Liver (tissue), 8 donors: ENCODE measurements at regions not wholly inside any gene's neighbourhood (a gene's known extent, or its start where the extent isn't known, plus 50 kb on each side); places are given as distances from the start of the nearest gene placed in this dataset.

ENCODE experiments used
- DNase-seq: peaks from one replicate; pipeline ENCODE4 v3.0.0-alpha.2; 2017; ENCODE audit warnings: low spot score
- H3K27ac ChIP-seq, 2 donors: one replicate each; pipeline ENCODE4 v1.7.0; 2013; ENCODE audit warnings: inconsistent platforms in 2 of 2, low read length in 2 of 2, control low read depth in 1 of 2, low read depth in 1 of 2, mild to moderate bottlenecking in 1 of 2
- H3K27me3 ChIP-seq, 4 donors: one replicate each; pipeline versions ENCODE4 v1.6.1 to v1.7.0; 2013; ENCODE audit warnings: low read length in 3 of 4, inconsistent platforms in 1 of 4, mild to moderate bottlenecking in 1 of 4, moderate library complexity in 1 of 4; ENCODE audit not compliant: control insufficient read depth in 4 of 4, insufficient read depth in 4 of 4
- H3K36me3 ChIP-seq, 4 donors: one replicate each; pipeline versions ENCODE4 v1.6.1 to v1.7.0; 2013; ENCODE audit warnings: low read length in 3 of 4, mild to moderate bottlenecking in 3 of 4, low read depth in 1 of 4, moderate library complexity in 1 of 4; ENCODE audit not compliant: control insufficient read depth in 4 of 4, insufficient read depth in 3 of 4
- H3K4me1 ChIP-seq, 4 donors: one replicate each; pipeline versions ENCODE4 v1.6.1 to v1.7.0; 2013; ENCODE audit warnings: low read length in 3 of 4, mild to moderate bottlenecking in 3 of 4, moderate library complexity in 1 of 4; ENCODE audit not compliant: control insufficient read depth in 4 of 4, insufficient read depth in 4 of 4
- H3K4me3 ChIP-seq, 3 donors: one replicate each; pipeline versions ENCODE4 v1.6.1 to v1.7.0; 2013; ENCODE audit warnings: low read length in 3 of 3, control low read depth in 1 of 3, low read depth in 1 of 3, mild to moderate bottlenecking in 1 of 3
- H3K9ac ChIP-seq, 2 donors: one replicate each; pipeline ENCODE4 v1.7.0; 2013; ENCODE audit warnings: low read length in 2 of 2, mild to moderate bottlenecking in 2 of 2, moderate library complexity in 2 of 2, control low read depth in 1 of 2, low read depth in 1 of 2
- H3K9me3 ChIP-seq, 4 donors: one replicate each; pipeline versions ENCODE4 v1.6.1 to v1.7.0; 2013; ENCODE audit warnings: low read length in 3 of 4; ENCODE audit not compliant: control insufficient read depth in 4 of 4
- EGR1 ChIP-seq, 2 donors: IDR thresholded peaks; 2 replicates each; pipeline ENCODE4 v1.6.1; 2016 to 2018; ENCODE audit warnings: antibody characterized with exemption in 2 of 2, low read depth in 2 of 2
- FOXA1 ChIP-seq: IDR thresholded peaks from 2 replicates; pipeline ENCODE4 v1.6.1; 2016; ENCODE audit warnings: antibody characterized with exemption
- FOXA2 ChIP-seq: IDR thresholded peaks from 2 replicates; pipeline ENCODE4 v1.6.1; 2016; ENCODE audit warnings: antibody characterized with exemption
- GABPA ChIP-seq, 2 donors: IDR thresholded peaks in 1 of 2; conservative IDR thresholded peaks in 1 of 2; 2 replicates each; pipeline ENCODE4 v1.6.1; 2016; ENCODE audit warnings: antibody characterized with exemption in 2 of 2, mild to moderate bottlenecking in 1 of 2, moderate library complexity in 1 of 2
- HNF4A ChIP-seq, 2 donors: conservative IDR thresholded peaks; 2 replicates each; pipeline ENCODE4 v1.6.1; 2016; ENCODE audit warnings: antibody characterized with exemption in 2 of 2, mild to moderate bottlenecking in 2 of 2
- HNF4G ChIP-seq: IDR thresholded peaks from 2 replicates; pipeline ENCODE4 v1.6.1; 2016; ENCODE audit warnings: antibody characterized with exemption
- JUND ChIP-seq, 2 donors: IDR thresholded peaks; 2 replicates each; pipeline ENCODE4 v1.6.1; 2016; ENCODE audit warnings: antibody characterized with exemption in 2 of 2
- MAX ChIP-seq: IDR thresholded peaks from 2 replicates; pipeline ENCODE4 v1.6.1; 2016; ENCODE audit warnings: antibody characterized with exemption
- NR2F2 ChIP-seq: IDR thresholded peaks from 2 replicates; pipeline ENCODE4 v1.6.1; 2016; ENCODE audit warnings: antibody characterized with exemption
- RAD21 ChIP-seq, 2 donors: IDR thresholded peaks; 2 replicates each; pipeline ENCODE4 v1.6.1; 2016; ENCODE audit warnings: antibody characterized with exemption in 2 of 2, mild to moderate bottlenecking in 2 of 2
- RXRA ChIP-seq, 2 donors: IDR thresholded peaks; 2 replicates each; pipeline ENCODE4 v1.6.1; 2017 to 2018; ENCODE audit warnings: antibody characterized with exemption in 2 of 2, mild to moderate bottlenecking in 1 of 2
- SP1 ChIP-seq: IDR thresholded peaks from 2 replicates; pipeline ENCODE4 v1.6.1; 2018; ENCODE audit warnings: antibody characterized with exemption, mild to moderate bottlenecking
- TAF1 ChIP-seq: conservative IDR thresholded peaks from 2 replicates; pipeline ENCODE4 v1.6.1; 2016; ENCODE audit warnings: antibody characterized with exemption, mild to moderate bottlenecking
- YY1 ChIP-seq: IDR thresholded peaks from 2 replicates; pipeline ENCODE4 v1.6.1; 2016; ENCODE audit warnings: antibody characterized with exemption, mild to moderate bottlenecking
- WGBS: extraction: QIAGEN DNeasy Blood & Tissue Kit; methylation state at CpG from one replicate; pipeline ENCODE4 v1.1.7; 2013; 5-methylcytosine and 5-hydroxymethylcytosine counted together
- TF ChIP-seq, protein P1 (sequence below): fragments of 150-350 bp; IDR thresholded peaks from 2 replicates; pipeline ENCODE4 v1.5.1; 2017; ENCODE audit warnings: improper control_type of control experiment, low read depth, low read length; ENCODE audit not compliant: missing input control
- TF ChIP-seq, protein P2 (sequence below): IDR thresholded peaks from 2 replicates; pipeline ENCODE4 v1.6.1; 2016; ENCODE audit warnings: antibody characterized with exemption, mild to moderate bottlenecking
- TF ChIP-seq, protein P3 (sequence below): IDR thresholded peaks from 2 replicates; pipeline ENCODE4 v1.6.1; 2016; ENCODE audit warnings: antibody characterized with exemption
- donor health status: healthy.
- donor health status: healthy.
- donor health status: healthy.
- donor health status: healthy.
- donor health status: healthy.

GRCh38 chr12:4852308-4852707 is 57.4 kb upstream of the KCNA1 start:
- H3K27ac ChIP-seq = no peak overlapping the region
- no peaks in the 10 kb centered on the region for H3K9me3 ChIP-seq
- WGBS = 94% methylated on average over 8 of the region's 8 CpGs
- H3K27me3 ChIP-seq = no peaks in the 10 kb centered on the region
- no peak overlapping the region for H3K9ac ChIP-seq
- TF ChIP-seq, protein P1, sequence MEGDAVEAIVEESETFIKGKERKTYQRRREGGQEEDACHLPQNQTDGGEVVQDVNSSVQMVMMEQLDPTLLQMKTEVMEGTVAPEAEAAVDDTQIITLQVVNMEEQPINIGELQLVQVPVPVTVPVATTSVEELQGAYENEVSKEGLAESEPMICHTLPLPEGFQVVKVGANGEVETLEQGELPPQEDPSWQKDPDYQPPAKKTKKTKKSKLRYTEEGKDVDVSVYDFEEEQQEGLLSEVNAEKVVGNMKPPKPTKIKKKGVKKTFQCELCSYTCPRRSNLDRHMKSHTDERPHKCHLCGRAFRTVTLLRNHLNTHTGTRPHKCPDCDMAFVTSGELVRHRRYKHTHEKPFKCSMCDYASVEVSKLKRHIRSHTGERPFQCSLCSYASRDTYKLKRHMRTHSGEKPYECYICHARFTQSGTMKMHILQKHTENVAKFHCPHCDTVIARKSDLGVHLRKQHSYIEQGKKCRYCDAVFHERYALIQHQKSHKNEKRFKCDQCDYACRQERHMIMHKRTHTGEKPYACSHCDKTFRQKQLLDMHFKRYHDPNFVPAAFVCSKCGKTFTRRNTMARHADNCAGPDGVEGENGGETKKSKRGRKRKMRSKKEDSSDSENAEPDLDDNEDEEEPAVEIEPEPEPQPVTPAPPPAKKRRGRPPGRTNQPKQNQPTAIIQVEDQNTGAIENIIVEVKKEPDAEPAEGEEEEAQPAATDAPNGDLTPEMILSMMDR = no peak
- no peak for TF ChIP-seq SP1
- no peak for TF ChIP-seq GABPA (IDR thresholded peaks at IDR 0.05 in 1 of 2, conservative IDR thresholded peaks at IDR 0.05 in 1 of 2)
- no peak for TF ChIP-seq NR2F2
- no peak for TF ChIP-seq YY1
- TF ChIP-seq HNF4A (conservative IDR thresholded peaks at IDR 0.05) = no peak
- no peak for TF ChIP-seq RAD21 (IDR thresholded peaks at IDR 0.05)
- no peak for TF ChIP-seq TAF1
- TF ChIP-seq EGR1 (IDR thresholded peaks at IDR 0.05; ENCODE audit: low read depth in 2 of 2) = no peak
- TF ChIP-seq, protein P2, sequence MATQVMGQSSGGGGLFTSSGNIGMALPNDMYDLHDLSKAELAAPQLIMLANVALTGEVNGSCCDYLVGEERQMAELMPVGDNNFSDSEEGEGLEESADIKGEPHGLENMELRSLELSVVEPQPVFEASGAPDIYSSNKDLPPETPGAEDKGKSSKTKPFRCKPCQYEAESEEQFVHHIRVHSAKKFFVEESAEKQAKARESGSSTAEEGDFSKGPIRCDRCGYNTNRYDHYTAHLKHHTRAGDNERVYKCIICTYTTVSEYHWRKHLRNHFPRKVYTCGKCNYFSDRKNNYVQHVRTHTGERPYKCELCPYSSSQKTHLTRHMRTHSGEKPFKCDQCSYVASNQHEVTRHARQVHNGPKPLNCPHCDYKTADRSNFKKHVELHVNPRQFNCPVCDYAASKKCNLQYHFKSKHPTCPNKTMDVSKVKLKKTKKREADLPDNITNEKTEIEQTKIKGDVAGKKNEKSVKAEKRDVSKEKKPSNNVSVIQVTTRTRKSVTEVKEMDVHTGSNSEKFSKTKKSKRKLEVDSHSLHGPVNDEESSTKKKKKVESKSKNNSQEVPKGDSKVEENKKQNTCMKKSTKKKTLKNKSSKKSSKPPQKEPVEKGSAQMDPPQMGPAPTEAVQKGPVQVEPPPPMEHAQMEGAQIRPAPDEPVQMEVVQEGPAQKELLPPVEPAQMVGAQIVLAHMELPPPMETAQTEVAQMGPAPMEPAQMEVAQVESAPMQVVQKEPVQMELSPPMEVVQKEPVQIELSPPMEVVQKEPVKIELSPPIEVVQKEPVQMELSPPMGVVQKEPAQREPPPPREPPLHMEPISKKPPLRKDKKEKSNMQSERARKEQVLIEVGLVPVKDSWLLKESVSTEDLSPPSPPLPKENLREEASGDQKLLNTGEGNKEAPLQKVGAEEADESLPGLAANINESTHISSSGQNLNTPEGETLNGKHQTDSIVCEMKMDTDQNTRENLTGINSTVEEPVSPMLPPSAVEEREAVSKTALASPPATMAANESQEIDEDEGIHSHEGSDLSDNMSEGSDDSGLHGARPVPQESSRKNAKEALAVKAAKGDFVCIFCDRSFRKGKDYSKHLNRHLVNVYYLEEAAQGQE = no peak
- no peak for TF ChIP-seq FOXA2
- TF ChIP-seq, protein P3, sequence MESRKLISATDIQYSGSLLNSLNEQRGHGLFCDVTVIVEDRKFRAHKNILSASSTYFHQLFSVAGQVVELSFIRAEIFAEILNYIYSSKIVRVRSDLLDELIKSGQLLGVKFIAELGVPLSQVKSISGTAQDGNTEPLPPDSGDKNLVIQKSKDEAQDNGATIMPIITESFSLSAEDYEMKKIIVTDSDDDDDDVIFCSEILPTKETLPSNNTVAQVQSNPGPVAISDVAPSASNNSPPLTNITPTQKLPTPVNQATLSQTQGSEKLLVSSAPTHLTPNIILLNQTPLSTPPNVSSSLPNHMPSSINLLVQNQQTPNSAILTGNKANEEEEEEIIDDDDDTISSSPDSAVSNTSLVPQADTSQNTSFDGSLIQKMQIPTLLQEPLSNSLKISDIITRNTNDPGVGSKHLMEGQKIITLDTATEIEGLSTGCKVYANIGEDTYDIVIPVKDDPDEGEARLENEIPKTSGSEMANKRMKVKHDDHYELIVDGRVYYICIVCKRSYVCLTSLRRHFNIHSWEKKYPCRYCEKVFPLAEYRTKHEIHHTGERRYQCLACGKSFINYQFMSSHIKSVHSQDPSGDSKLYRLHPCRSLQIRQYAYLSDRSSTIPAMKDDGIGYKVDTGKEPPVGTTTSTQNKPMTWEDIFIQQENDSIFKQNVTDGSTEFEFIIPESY = no peak
- no peak for TF ChIP-seq HNF4G
- TF ChIP-seq RXRA (IDR thresholded peaks at IDR 0.05) = no peak
- no peak for TF ChIP-seq JUND (IDR thresholded peaks at IDR 0.05)
- DNase-seq = no peak
- no peak overlapping the region for H3K4me3 ChIP-seq
- H3K4me1 ChIP-seq = peaks cover 0 to 2% (median 0%) of the 10 kb centered on the region in 4 donors
- H3K36me3 ChIP-seq = no peaks in the 10 kb centered on the region

DNA sequence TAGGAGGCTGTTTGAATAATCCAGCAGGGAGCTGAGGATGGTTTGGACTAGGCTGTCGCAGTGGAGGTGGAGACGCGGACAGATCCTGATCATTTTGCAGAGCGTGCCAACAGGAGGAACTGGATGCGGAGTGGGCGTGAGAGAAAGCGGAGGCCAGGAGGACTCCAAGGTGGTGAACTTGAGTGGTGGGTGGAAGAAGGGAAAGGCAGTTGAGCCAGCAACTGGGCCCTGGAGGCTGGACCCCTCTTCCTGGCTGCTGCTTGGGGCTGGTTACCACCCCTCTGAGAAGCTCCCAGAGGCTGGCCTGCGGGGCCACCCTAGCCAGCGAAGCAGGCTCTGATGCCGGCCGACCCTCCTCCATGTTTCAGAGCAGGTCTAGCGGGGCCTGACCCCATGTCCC is 56.8 kb upstream of the KCNA1 start:
- no peak for DNase-seq

More for the DNA sequence above, 56.8 kb upstream of the KCNA1 start:
- Histone ChIP-seq H3K4me1 (peaks cover 0 to 4% (median 3%) of the 10 kb centered on the region in 4 donors), H3K4me3 (no peak overlapping the region), H3K27me3 (no peaks in the 10 kb centered on the region), H3K27ac (no peak overlapping the region), H3K9ac (no peak overlapping the region), H3K9me3 (no peaks in the 10 kb centered on the region), H3K36me3 (no peaks in the 10 kb centered on the region)
- no peak for TF ChIP-seq TAF1
- no peak for TF ChIP-seq FOXA1
- TF ChIP-seq RXRA (IDR thresholded peaks at IDR 0.05) = no peak
- TF ChIP-seq HNF4A (conservative IDR thresholded peaks at IDR 0.05) = no peak
- no peak for TF ChIP-seq FOXA2
- TF ChIP-seq MAX = no peak
- TF ChIP-seq SP1 = no peak
- TF ChIP-seq GABPA (IDR thresholded peaks at IDR 0.05 in 1 of 2, conservative IDR thresholded peaks at IDR 0.05 in 1 of 2) = no peak
- no peak for TF ChIP-seq YY1
- TF ChIP-seq EGR1 (IDR thresholded peaks at IDR 0.05; ENCODE audit: low read depth in 2 of 2) = no peak
- TF ChIP-seq RAD21 (IDR thresholded peaks at IDR 0.05) = no peak
- no peak for TF ChIP-seq JUND (IDR thresholded peaks at IDR 0.05)
- TF ChIP-seq HNF4G = no peak
- TF ChIP-seq NR2F2 = no peak
- TF ChIP-seq, protein P1 = no peak
- TF ChIP-seq, protein P2 = no peak
- 95% methylated on average over 12 of the region's 12 CpGs for WGBS
